ENCODE measurements at regions not wholly inside any gene's neighbourhood (a gene's known extent, or its start where the extent isn't known, plus 50 kb on each side); places are given as distances from the start of the nearest gene placed in this dataset.
A peak's percentile ranks its signal among the peaks of the same experiment; 100 is the strongest.

DNA sequence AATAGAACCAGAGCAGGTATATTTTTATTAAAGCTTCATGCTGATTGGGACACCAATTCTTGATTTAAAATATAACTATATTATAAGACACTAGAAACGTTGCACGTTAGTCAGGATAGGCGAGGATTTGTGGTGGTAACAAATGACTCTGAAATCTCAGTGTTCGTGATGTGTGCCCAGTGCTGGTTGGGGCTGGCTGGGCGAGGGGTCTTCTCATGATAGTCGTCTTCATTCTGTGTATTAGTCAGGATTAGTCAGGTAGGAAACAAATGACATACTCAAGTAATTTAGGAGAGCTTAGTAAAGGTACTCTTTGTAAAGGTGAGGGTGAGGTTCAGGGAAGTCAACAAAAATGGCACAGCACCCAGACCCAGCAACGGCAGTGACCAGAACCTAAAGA, 73.9 kb upstream of the HIF1A start:
- peak overlapping the region; percentile 68 for H3K4me2 ChIP-seq (ENCODE audit: unreplicated experiment)
- H3K36me3 ChIP-seq (ENCODE audit: low read depth), result no peaks in the 10 kb centered on the region
- TF ChIP-seq EZH2phosphoT487 (IDR thresholded peaks at IDR 0.05; ENCODE audit: insufficient read depth, low read depth) (no peak), EZH2 (IDR thresholded peaks at IDR 0.05; ENCODE audit: insufficient read depth, poor library complexity, severe bottlenecking) (no peak)
- peaks cover 46% of the 10 kb centered on the region for H3K4me1 ChIP-seq (ENCODE audit: insufficient read depth)
- H3K9ac ChIP-seq, result peak overlapping the region; percentile 52
- DNase-seq, result no peak
- H3K79me2 ChIP-seq (ENCODE audit: insufficient read depth), result peaks cover 48% of the 10 kb centered on the region
- H3K27ac ChIP-seq, result peak overlapping the region; percentile 84
- H3K4me3 ChIP-seq, result no peak overlapping the region
- H3K27me3 ChIP-seq (replicated peaks; ENCODE audit: insufficient read depth), result no peaks in the 10 kb centered on the region
- H3K9me2 ChIP-seq (ENCODE audit: insufficient read depth), result peaks cover 7% of the 10 kb centered on the region; the same call in 1 of the 2 replicates
- 83 to 84% methylated on average over 7 of the region's 7 CpGs for WGBS, 2 experiments (ENCODE audit: low coverage in 1 of 2, low lambda C conversion rate in 2 of 2, missing lambda C conversion rate in 2 of 2)
- in situ Hi-C loops (cut with MboI), result no loop called here
- peaks cover 45% of the 10 kb centered on the region for H3F3A ChIP-seq (ENCODE audit: insufficient read depth)
- no peak overlapping the region for H2AFZ ChIP-seq
- no peaks in the 10 kb centered on the region for H4K20me1 ChIP-seq (ENCODE audit: insufficient read depth)
- no peaks in the 10 kb centered on the region for H3K9me3 ChIP-seq (ENCODE audit: low read depth)

DNA sequence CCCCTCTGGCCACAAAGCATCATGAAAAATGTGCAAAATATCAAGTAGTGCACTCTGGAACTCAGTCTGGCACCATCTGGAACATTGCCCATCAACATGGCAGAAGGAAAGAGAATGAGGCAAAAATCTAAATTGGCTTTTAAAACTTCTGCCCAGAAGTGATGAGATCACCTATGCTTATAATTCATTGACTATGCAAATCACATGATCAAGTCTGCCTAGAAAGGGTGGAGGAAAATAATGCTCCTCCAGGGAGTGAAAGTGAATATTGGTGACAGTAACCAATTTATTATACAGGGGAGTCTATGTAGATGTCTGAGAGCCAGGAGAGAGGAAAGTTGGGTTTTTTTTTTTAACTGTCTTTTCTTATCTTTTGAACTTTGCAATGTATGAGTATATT, 73.3 kb upstream of the HIF1A start:
- Histone ChIP-seq H3K79me2 (ENCODE audit: insufficient read depth) (peaks cover 42% of the 10 kb centered on the region), H3K27me3 (replicated peaks; ENCODE audit: insufficient read depth) (no peaks in the 10 kb centered on the region), H3K4me2 (ENCODE audit: unreplicated experiment) (no peak overlapping the region), H2AFZ (no peak overlapping the region), H3K9me3 (ENCODE audit: low read depth) (no peaks in the 10 kb centered on the region), H3K9ac (no peak overlapping the region), H4K20me1 (ENCODE audit: insufficient read depth) (no peaks in the 10 kb centered on the region), H3F3A (ENCODE audit: insufficient read depth) (peaks cover 39% of the 10 kb centered on the region), H3K27ac (peak overlapping the region; percentile 84; the same call in 1 of the 2 replicates), H3K36me3 (ENCODE audit: low read depth) (no peaks in the 10 kb centered on the region), H3K4me3 (no peak overlapping the region), H3K9me2 (ENCODE audit: insufficient read depth) (peaks cover 7% of the 10 kb centered on the region; the same call in 1 of the 2 replicates), H3K4me1 (ENCODE audit: insufficient read depth) (peaks cover 40% of the 10 kb centered on the region)
- peak; percentile 33 for DNase-seq
- in situ Hi-C loops (cut with MboI), result no loop called here
- TF ChIP-seq EZH2 (IDR thresholded peaks at IDR 0.05; ENCODE audit: insufficient read depth, poor library complexity, severe bottlenecking) (no peak), EZH2phosphoT487 (IDR thresholded peaks at IDR 0.05; ENCODE audit: insufficient read depth, low read depth) (no peak)

DNA sequence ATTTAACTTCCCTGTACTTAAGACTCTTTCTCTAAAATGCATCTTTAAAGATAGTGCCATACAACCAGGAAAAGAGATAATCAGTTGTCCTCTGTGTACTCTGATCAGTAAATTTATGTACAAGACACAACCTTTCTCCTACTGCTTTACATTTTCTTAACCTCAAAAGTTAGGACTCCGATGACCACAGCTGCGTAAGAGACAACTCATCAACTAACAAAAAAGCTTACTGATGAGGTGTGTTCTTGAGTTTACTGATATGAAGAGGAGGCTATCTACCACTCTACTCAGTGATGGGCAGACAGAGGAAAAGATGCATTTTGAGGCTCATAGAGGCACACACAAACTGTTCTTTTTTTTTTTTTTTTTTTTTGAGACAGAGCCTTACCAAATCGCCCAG, 71.4 kb upstream of the HIF1A start:
- Histone ChIP-seq H3K9me2 (ENCODE audit: insufficient read depth) (peaks cover 7% of the 10 kb centered on the region; the same call in 1 of the 2 replicates), H3K79me2 (ENCODE audit: insufficient read depth) (peaks cover 23% of the 10 kb centered on the region), H3K4me1 (ENCODE audit: insufficient read depth) (peaks cover 39% of the 10 kb centered on the region), H3F3A (ENCODE audit: insufficient read depth) (peaks cover 28% of the 10 kb centered on the region), H3K4me2 (ENCODE audit: unreplicated experiment) (no peak overlapping the region), H3K27me3 (replicated peaks; ENCODE audit: insufficient read depth) (no peaks in the 10 kb centered on the region), H3K36me3 (ENCODE audit: low read depth) (no peaks in the 10 kb centered on the region), H3K4me3 (no peak overlapping the region), H3K9ac (no peak overlapping the region), H3K27ac (no peak overlapping the region), H4K20me1 (ENCODE audit: insufficient read depth) (no peaks in the 10 kb centered on the region), H3K9me3 (ENCODE audit: low read depth) (no peaks in the 10 kb centered on the region), H2AFZ (0 out of 2 replicates have a peak overlapping the region, but pooled peaks have one; percentile 12)
- TF ChIP-seq EZH2 (IDR thresholded peaks at IDR 0.05; ENCODE audit: insufficient read depth, poor library complexity, severe bottlenecking), result no peak
- TF ChIP-seq EZH2phosphoT487 (IDR thresholded peaks at IDR 0.05; ENCODE audit: insufficient read depth, low read depth), result no peak
- DNase-seq, result no peak
- WGBS, 2 experiments (ENCODE audit: low coverage in 1 of 2, low lambda C conversion rate in 2 of 2, missing lambda C conversion rate in 2 of 2), result 95% methylated on average over 3 of the region's 3 CpGs
- in situ Hi-C loops (cut with MboI), result no loop called here

- Histone ChIP-seq H3F3A (ENCODE audit: insufficient read depth) (peaks cover 16% of the 10 kb centered on the region), H3K27ac (no peak overlapping the region; the same call in 1 of the 2 replicates), H3K4me1 (ENCODE audit: insufficient read depth) (peaks cover 28% of the 10 kb centered on the region), H3K9ac (no peak overlapping the region), H3K9me3 (ENCODE audit: low read depth) (no peaks in the 10 kb centered on the region), H3K79me2 (ENCODE audit: insufficient read depth) (peaks cover 19% of the 10 kb centered on the region), H3K4me2 (ENCODE audit: unreplicated experiment) (no peak overlapping the region), H3K27me3 (replicated peaks; ENCODE audit: insufficient read depth) (no peaks in the 10 kb centered on the region), H4K20me1 (ENCODE audit: insufficient read depth) (no peaks in the 10 kb centered on the region), H2AFZ (no peak overlapping the region), H3K4me3 (no peak overlapping the region), H3K36me3 (ENCODE audit: low read depth) (no peaks in the 10 kb centered on the region), H3K9me2 (ENCODE audit: insufficient read depth) (peaks cover 4% of the 10 kb centered on the region; the same call in 1 of the 2 replicates)
- 100% methylated on average over 1 of the region's 1 CpG for WGBS, 2 experiments (ENCODE audit: low coverage in 1 of 2, low lambda C conversion rate in 2 of 2, missing lambda C conversion rate in 2 of 2)
- TF ChIP-seq EZH2 (IDR thresholded peaks at IDR 0.05; ENCODE audit: insufficient read depth, poor library complexity, severe bottlenecking) (no peak), EZH2phosphoT487 (IDR thresholded peaks at IDR 0.05; ENCODE audit: insufficient read depth, low read depth) (no peak)
- peak; percentile 25 for DNase-seq
- in situ Hi-C loops (cut with MboI), result no loop called here
These were observed 70.1 kb upstream of the HIF1A start for GRCh38 chr14:61625165-61625564.

GRCh38 chr14:61627612-61628011, 67.7 kb upstream of the HIF1A start:
- H3F3A ChIP-seq (ENCODE audit: insufficient read depth), result no peaks in the 10 kb centered on the region; the same call in 1 of the 2 replicates
- in situ Hi-C loops (cut with MboI), result no loop called here
- peaks cover 8% of the 10 kb centered on the region for H3K4me1 ChIP-seq (ENCODE audit: insufficient read depth)

More at GRCh38 chr14:61627612-61628011, 67.7 kb upstream of the HIF1A start:
- no peak overlapping the region for H3K4me2 ChIP-seq (ENCODE audit: unreplicated experiment)
- no peaks in the 10 kb centered on the region for H3K9me2 ChIP-seq (ENCODE audit: insufficient read depth)
- DNase-seq, result no peak
- H4K20me1 ChIP-seq (ENCODE audit: insufficient read depth), result no peaks in the 10 kb centered on the region
- no peak overlapping the region for H3K27ac ChIP-seq
- no peak for TF ChIP-seq EZH2 (IDR thresholded peaks at IDR 0.05; ENCODE audit: insufficient read depth, poor library complexity, severe bottlenecking)
- no peak for TF ChIP-seq EZH2phosphoT487 (IDR thresholded peaks at IDR 0.05; ENCODE audit: insufficient read depth, low read depth)
- 95 to 97% methylated on average over 2 of the region's 2 CpGs for WGBS, 2 experiments (ENCODE audit: low coverage in 1 of 2, low lambda C conversion rate in 2 of 2, missing lambda C conversion rate in 2 of 2)
- H3K79me2 ChIP-seq (ENCODE audit: insufficient read depth), result peaks cover 4% of the 10 kb centered on the region
- no peak overlapping the region for H2AFZ ChIP-seq
- H3K27me3 ChIP-seq (replicated peaks; ENCODE audit: insufficient read depth), result no peaks in the 10 kb centered on the region
- no peaks in the 10 kb centered on the region for H3K9me3 ChIP-seq (ENCODE audit: low read depth)
- H3K4me3 ChIP-seq, result no peak overlapping the region
- H3K36me3 ChIP-seq (ENCODE audit: low read depth), result no peaks in the 10 kb centered on the region
- no peak overlapping the region for H3K9ac ChIP-seq
